K562 (cell line): ENCODE measurements at regions not wholly inside any gene's neighbourhood (a gene's known extent, or its start where the extent isn't known, plus 50 kb on each side); places are given as distances from the start of the nearest gene placed in this dataset.

ENCODE experiments used
- ARID2 ChIP-seq: fragments of 450-650 bp; IDR thresholded peaks from 2 replicates; pipeline ENCODE4 v1.6.1; 2017; ENCODE audit warnings: antibody characterized with exemption, mild to moderate bottlenecking
- CBX5 ChIP-seq: IDR thresholded peaks from 2 replicates; pipeline ENCODE4 v1.6.1; 2014; ENCODE audit warnings: low read depth, borderline replicate concordance
- EHMT2 ChIP-seq: fragments of 450-650 bp; IDR thresholded peaks from 2 replicates; pipeline ENCODE4 v1.6.1; 2018; ENCODE audit warnings: antibody characterized with exemption
- NR3C1 ChIP-seq: sonication (generic); formaldehyde crosslinking; IDR thresholded peaks from 2 replicates; pipeline ENCODE4 v1.8.1; 2022; ENCODE audit warnings: missing genetic modification reagents
- RNF2 ChIP-seq: sonication (generic); IDR thresholded peaks from 2 replicates; pipeline ENCODE4 v1.6.1; 2016
- RNF219 ChIP-seq: fragments of 250-450 bp; sonication (Bioruptor Pico); IDR thresholded peaks from 2 replicates; pipeline ENCODE4 v1.5.0; 2022; ENCODE audit warnings: mild to moderate bottlenecking
- RREB1 ChIP-seq: fragments of 250-450 bp; sonication (Bioruptor Pico); IDR thresholded peaks from 2 replicates; pipeline ENCODE4 v1.4.0; 2020
- SAFB2 ChIP-seq: fragments of 200-400 bp; formaldehyde crosslinking; IDR thresholded peaks from 2 replicates; pipeline ENCODE4 v1.6.1; 2018; ENCODE audit warnings: borderline replicate concordance, low read length, low read depth, moderate library complexity; ENCODE audit not compliant: severe bottlenecking
- SMAD1 ChIP-seq: fragments of 150-350 bp; IDR thresholded peaks from 2 replicates; pipeline ENCODE4 v1.6.1; 2014; ENCODE audit warnings: low read length, low read depth; ENCODE audit not compliant: partially characterized antibody
- SP2 ChIP-seq: IDR thresholded peaks from 2 replicates; pipeline ENCODE4 v1.6.1; 2011; ENCODE audit warnings: mild to moderate bottlenecking, low read depth, low read length, moderate library complexity; ENCODE audit not compliant: poor library complexity, severe bottlenecking; ENCODE audit errors: extremely low read depth
- ZNF696 ChIP-seq: fragments of 250-450 bp; sonication (Bioruptor Pico); conservative IDR thresholded peaks from 2 replicates; pipeline ENCODE4 v1.4.0; 2020; ENCODE audit warnings: mild to moderate bottlenecking, moderate library complexity
- TF ChIP-seq, protein P1 (sequence below): sonication (generic); formaldehyde crosslinking; IDR thresholded peaks from 2 replicates; pipeline ENCODE4 v1.9.0; 2022; ENCODE audit warnings: mild to moderate bottlenecking, missing genetic modification reagents
- TF ChIP-seq, protein P2 (sequence below): fragments of 450-650 bp; formaldehyde crosslinking; IDR thresholded peaks from 2 replicates; pipeline ENCODE4 v1.4.0; 2020; ENCODE audit warnings: mild to moderate bottlenecking, moderate library complexity
- TF ChIP-seq, protein P3 (sequence below): fragments of 450-650 bp; conservative IDR thresholded peaks from 2 replicates; pipeline ENCODE4 v1.6.1; 2016; ENCODE audit warnings: missing genetic modification characterization, low read depth, mild to moderate bottlenecking, missing compliant biosample characterization, moderate library complexity

DNA sequence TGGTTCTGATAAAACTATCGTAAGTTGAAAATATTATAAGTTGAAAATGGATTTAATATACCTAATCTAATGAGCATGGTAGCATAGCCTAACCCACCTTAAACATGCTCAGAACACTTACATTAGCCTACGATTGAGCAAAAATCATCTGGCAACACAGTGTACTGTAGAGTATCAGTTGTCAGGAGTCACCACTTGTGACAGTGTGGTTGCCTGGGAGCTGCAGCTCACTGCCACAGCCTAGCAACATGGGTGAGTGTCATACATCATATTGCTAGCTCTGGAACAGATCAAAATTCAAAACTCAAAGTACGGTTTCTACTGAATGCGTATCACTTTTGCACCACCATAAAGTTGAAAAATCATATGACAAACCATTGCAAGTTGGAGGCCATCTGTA, 203.5 kb downstream of the ATXN7L3B start (continued):
- TF ChIP-seq, protein P1, sequence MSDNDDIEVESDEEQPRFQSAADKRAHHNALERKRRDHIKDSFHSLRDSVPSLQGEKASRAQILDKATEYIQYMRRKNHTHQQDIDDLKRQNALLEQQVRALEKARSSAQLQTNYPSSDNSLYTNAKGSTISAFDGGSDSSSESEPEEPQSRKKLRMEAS (CRISPR knock-in tag), result no peak
- TF ChIP-seq SP2, result no peak
- TF ChIP-seq ZNF696 (CRISPR knock-in tag), result no peak
- no peak for TF ChIP-seq SMAD1
- TF ChIP-seq RNF2, result no peak
- TF ChIP-seq, protein P2, sequence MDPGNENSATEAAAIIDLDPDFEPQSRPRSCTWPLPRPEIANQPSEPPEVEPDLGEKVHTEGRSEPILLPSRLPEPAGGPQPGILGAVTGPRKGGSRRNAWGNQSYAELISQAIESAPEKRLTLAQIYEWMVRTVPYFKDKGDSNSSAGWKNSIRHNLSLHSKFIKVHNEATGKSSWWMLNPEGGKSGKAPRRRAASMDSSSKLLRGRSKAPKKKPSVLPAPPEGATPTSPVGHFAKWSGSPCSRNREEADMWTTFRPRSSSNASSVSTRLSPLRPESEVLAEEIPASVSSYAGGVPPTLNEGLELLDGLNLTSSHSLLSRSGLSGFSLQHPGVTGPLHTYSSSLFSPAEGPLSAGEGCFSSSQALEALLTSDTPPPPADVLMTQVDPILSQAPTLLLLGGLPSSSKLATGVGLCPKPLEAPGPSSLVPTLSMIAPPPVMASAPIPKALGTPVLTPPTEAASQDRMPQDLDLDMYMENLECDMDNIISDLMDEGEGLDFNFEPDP (CRISPR knock-in tag), result no peak
- no peak for TF ChIP-seq EHMT2
- no peak for TF ChIP-seq SAFB2
- TF ChIP-seq RREB1 (CRISPR knock-in tag), result no peak
- TF ChIP-seq, protein P3, sequence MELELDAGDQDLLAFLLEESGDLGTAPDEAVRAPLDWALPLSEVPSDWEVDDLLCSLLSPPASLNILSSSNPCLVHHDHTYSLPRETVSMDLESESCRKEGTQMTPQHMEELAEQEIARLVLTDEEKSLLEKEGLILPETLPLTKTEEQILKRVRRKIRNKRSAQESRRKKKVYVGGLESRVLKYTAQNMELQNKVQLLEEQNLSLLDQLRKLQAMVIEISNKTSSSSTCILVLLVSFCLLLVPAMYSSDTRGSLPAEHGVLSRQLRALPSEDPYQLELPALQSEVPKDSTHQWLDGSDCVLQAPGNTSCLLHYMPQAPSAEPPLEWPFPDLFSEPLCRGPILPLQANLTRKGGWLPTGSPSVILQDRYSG, result no peak
- no peak for TF ChIP-seq RNF219 (CRISPR knock-in tag)
- no peak for TF ChIP-seq CBX5
- no peak for TF ChIP-seq ARID2
- no peak for TF ChIP-seq NR3C1
